WTC11 (cell line): ENCODE measurements at regions not wholly inside any gene's neighbourhood (a gene's known extent, or its start where the extent isn't known, plus 50 kb on each side); places are given as distances from the start of the nearest gene placed in this dataset.

Experiments used
- ATAC-seq: fragments of 200-7000 bp; cut with Tn5 transposase; 2 replicates; pipeline ENCODE4 v1.10.0; 2021; ENCODE audit warnings: mild to moderate bottlenecking, moderate library complexity
- CTCF ChIA-PET: fragments of 300-600 bp; sonication (Branson Sonifier 250); formaldehyde crosslinking; loops from one replicate; lab custom pipeline; 2021; ENCODE audit warnings: antibody characterized with exemption; lab: Charles Lee
- POLR2A ChIA-PET: fragments of 350-600 bp; sonication (Branson Sonifier 250); formaldehyde crosslinking; loops from one replicate; lab custom pipeline; 2021; ENCODE audit warnings: antibody characterized with exemption; lab: Charles Lee
- DNase-seq: peaks from one replicate; pipeline ENCODE4 v3.0.0; 2021; ENCODE audit warnings: low spot score
- H3K27ac Mint-ChIP-seq: 2 replicates; pipeline ENCODE4 v1.8.0; 2021; ENCODE audit warnings: mixed read lengths
- H3K27me3 Mint-ChIP-seq: 2 replicates; pipeline ENCODE4 v1.8.0; 2021; ENCODE audit warnings: low read depth, mild to moderate bottlenecking, moderate library complexity, mixed read lengths
- H3K36me3 Mint-ChIP-seq: 2 replicates; pipeline ENCODE4 v1.8.0; 2021; ENCODE audit warnings: mixed read lengths
- H3K4me1 Mint-ChIP-seq: 2 replicates; pipeline ENCODE4 v1.8.0; 2022; ENCODE audit warnings: mixed read lengths
- H3K4me3 Mint-ChIP-seq: 2 replicates; pipeline ENCODE4 v1.8.0; 2021; ENCODE audit warnings: mild to moderate bottlenecking, moderate library complexity, mixed read lengths
- H3K9me3 Mint-ChIP-seq: 2 replicates; pipeline ENCODE4 v1.8.0; 2021; ENCODE audit warnings: mixed read lengths
- ETV6 ChIP-seq: sonication (generic); formaldehyde crosslinking; IDR thresholded peaks from 2 replicates; pipeline ENCODE4 v1.8.1; 2022; ENCODE audit warnings: mild to moderate bottlenecking, missing genetic modification reagents
- KAT7 ChIP-seq: sonication (generic); formaldehyde crosslinking; IDR thresholded peaks from 2 replicates; pipeline ENCODE4 v1.8.1; 2023; ENCODE audit warnings: missing genetic modification reagents, mild to moderate bottlenecking, borderline replicate concordance
- MXD4 ChIP-seq: fragments of 250-450 bp; sonication (Bioruptor Pico); IDR thresholded peaks from 2 replicates; pipeline ENCODE4 v1.8.0; 2021; ENCODE audit warnings: mild to moderate bottlenecking, moderate library complexity, borderline replicate concordance
- NFE2L1 ChIP-seq: sonication (generic); formaldehyde crosslinking; IDR thresholded peaks from 2 replicates; pipeline ENCODE4 v1.8.1; 2023; ENCODE audit warnings: missing genetic modification reagents
- PRRX2 ChIP-seq: fragments of 250-450 bp; sonication (Bioruptor Pico); IDR thresholded peaks from 2 replicates; pipeline ENCODE4 v1.8.0; 2021; ENCODE audit warnings: mild to moderate bottlenecking
- TEAD1 ChIP-seq: sonication (generic); formaldehyde crosslinking; IDR thresholded peaks from 2 replicates; pipeline ENCODE4 v1.8.0; 2022; ENCODE audit warnings: mild to moderate bottlenecking, missing genetic modification reagents
- ZNF232 ChIP-seq: sonication (generic); formaldehyde crosslinking; IDR thresholded peaks from 2 replicates; pipeline ENCODE4 v1.8.0; 2022; ENCODE audit warnings: mild to moderate bottlenecking, missing genetic modification reagents
- ZNF317 ChIP-seq: sonication (generic); formaldehyde crosslinking; IDR thresholded peaks from 2 replicates; pipeline ENCODE4 v1.8.1; 2023; ENCODE audit warnings: low read depth, mild to moderate bottlenecking, moderate library complexity, missing genetic modification reagents, borderline replicate concordance
- TF ChIP-seq, protein P1 (sequence below): sonication (generic); formaldehyde crosslinking; IDR thresholded peaks from 2 replicates; pipeline ENCODE4 v1.8.1; 2023; ENCODE audit warnings: mild to moderate bottlenecking, moderate library complexity, missing genetic modification reagents
- TF ChIP-seq, protein P2 (sequence below): sonication (generic); formaldehyde crosslinking; IDR thresholded peaks from 2 replicates; pipeline ENCODE4 v1.8.0; 2023; ENCODE audit warnings: missing genetic modification reagents, mild to moderate bottlenecking, borderline replicate concordance
- TF ChIP-seq, protein P3 (sequence below): sonication (generic); formaldehyde crosslinking; IDR thresholded peaks from 2 replicates; pipeline ENCODE4 v1.8.1; 2023; ENCODE audit warnings: mild to moderate bottlenecking, missing genetic modification reagents, moderate library complexity
- TF ChIP-seq, protein P4 (sequence below): sonication (generic); formaldehyde crosslinking; IDR thresholded peaks from 2 replicates; pipeline ENCODE4 v1.8.1; 2022; ENCODE audit warnings: mild to moderate bottlenecking, moderate library complexity, missing genetic modification reagents
- TF ChIP-seq, protein P5 (sequence below): sonication (generic); formaldehyde crosslinking; IDR thresholded peaks from 2 replicates; pipeline ENCODE4 v1.8.1; 2023; ENCODE audit warnings: mild to moderate bottlenecking, missing genetic modification reagents, moderate library complexity
- TF ChIP-seq, protein P6 (sequence below): sonication (generic); formaldehyde crosslinking; IDR thresholded peaks from 2 replicates; pipeline ENCODE4 v1.8.1; 2022; ENCODE audit warnings: missing genetic modification reagents, borderline replicate concordance
- TF ChIP-seq, protein P7 (sequence below): fragments of 250-450 bp; sonication (Bioruptor Pico); IDR thresholded peaks from 2 replicates; pipeline ENCODE4 v1.8.0; 2021; ENCODE audit warnings: mild to moderate bottlenecking
- TF ChIP-seq, protein P8 (sequence below): sonication (generic); formaldehyde crosslinking; IDR thresholded peaks from 2 replicates; pipeline ENCODE4 v1.8.1; 2023; ENCODE audit warnings: mild to moderate bottlenecking, missing genetic modification reagents

DNA sequence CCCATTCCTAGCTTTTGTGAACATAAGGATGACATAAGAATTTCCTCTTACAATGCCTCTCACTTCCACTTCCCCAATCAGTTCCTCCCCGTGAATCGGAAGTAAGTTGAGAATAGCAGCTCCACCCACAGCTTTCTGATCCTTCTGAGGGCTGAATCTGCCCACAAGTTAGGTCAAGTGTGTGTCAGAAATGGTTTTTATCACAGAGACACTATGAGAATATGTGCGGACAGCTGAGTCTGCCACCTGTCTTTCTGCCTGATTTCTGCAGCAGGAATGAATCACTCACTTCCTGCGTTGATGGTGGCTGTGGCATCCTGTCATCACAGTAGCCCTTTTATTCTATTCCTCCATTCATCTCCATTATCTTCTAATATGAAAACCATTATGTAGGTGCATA, 70.2 kb downstream of the RIN2 start (continued):
- TF ChIP-seq, protein P1, sequence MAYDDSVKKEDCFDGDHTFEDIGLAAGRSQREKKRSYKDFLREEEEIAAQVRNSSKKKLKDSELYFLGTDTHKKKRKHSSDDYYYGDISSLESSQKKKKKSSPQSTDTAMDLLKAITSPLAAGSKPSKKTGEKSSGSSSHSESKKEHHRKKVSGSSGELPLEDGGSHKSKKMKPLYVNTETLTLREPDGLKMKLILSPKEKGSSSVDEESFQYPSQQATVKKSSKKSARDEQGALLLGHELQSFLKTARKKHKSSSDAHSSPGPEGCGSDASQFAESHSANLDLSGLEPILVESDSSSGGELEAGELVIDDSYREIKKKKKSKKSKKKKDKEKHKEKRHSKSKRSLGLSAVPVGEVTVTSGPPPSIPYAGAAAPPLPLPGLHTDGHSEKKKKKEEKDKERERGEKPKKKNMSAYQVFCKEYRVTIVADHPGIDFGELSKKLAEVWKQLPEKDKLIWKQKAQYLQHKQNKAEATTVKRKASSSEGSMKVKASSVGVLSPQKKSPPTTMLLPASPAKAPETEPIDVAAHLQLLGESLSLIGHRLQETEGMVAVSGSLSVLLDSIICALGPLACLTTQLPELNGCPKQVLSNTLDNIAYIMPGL (CRISPR knock-in tag), result no peak
- TF ChIP-seq ZNF317 (no peak), MXD4 (CRISPR knock-in tag) (no peak), PRRX2 (CRISPR knock-in tag) (no peak)
- TF ChIP-seq, protein P2, sequence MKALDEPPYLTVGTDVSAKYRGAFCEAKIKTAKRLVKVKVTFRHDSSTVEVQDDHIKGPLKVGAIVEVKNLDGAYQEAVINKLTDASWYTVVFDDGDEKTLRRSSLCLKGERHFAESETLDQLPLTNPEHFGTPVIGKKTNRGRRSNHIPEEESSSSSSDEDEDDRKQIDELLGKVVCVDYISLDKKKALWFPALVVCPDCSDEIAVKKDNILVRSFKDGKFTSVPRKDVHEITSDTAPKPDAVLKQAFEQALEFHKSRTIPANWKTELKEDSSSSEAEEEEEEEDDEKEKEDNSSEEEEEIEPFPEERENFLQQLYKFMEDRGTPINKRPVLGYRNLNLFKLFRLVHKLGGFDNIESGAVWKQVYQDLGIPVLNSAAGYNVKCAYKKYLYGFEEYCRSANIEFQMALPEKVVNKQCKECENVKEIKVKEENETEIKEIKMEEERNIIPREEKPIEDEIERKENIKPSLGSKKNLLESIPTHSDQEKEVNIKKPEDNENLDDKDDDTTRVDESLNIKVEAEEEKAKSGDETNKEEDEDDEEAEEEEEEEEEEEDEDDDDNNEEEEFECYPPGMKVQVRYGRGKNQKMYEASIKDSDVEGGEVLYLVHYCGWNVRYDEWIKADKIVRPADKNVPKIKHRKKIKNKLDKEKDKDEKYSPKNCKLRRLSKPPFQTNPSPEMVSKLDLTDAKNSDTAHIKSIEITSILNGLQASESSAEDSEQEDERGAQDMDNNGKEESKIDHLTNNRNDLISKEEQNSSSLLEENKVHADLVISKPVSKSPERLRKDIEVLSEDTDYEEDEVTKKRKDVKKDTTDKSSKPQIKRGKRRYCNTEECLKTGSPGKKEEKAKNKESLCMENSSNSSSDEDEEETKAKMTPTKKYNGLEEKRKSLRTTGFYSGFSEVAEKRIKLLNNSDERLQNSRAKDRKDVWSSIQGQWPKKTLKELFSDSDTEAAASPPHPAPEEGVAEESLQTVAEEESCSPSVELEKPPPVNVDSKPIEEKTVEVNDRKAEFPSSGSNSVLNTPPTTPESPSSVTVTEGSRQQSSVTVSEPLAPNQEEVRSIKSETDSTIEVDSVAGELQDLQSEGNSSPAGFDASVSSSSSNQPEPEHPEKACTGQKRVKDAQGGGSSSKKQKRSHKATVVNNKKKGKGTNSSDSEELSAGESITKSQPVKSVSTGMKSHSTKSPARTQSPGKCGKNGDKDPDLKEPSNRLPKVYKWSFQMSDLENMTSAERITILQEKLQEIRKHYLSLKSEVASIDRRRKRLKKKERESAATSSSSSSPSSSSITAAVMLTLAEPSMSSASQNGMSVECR, result no peak

DNA sequence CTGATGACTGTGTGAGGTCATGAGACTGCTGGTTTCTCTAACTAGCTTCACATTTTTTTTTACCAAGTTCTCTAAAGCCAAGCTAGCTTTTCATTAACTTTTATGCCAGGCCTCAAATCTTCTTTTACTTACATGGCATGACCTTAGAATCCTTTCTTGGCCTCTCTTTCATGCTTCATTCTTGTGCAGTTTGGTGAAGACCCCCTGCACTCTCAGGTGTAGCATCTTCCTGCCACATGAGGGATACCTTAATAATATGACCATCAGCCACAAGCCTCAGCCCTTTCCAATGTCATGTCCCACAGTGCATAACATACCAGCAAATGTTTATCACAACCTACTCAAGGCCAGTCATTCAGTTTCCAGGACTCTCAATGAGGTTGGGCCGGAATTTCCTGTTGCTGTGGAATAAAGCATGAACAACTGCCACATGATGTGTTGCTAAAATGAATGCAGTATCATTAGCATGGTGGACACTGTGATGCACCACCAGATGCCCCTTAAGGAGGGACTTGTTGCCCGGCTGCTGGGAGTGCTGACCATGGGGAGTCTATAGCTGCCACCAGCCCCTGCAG, 72.2 kb downstream of the RIN2 start:
- TF ChIP-seq NFE2L1 (CRISPR knock-in tag), result no peak
- H3K27ac Mint-ChIP-seq, result no peak overlapping the region
- no peak for DNase-seq
- ChIA-PET CTCF (no interaction called here), POLR2A (no interaction called here)
- no peaks in the 10 kb centered on the region; the same call in 1 of the 2 replicates for H3K9me3 Mint-ChIP-seq
- ATAC-seq, result no peak
- H3K36me3 Mint-ChIP-seq, result no peaks in the 10 kb centered on the region
- no peaks in the 10 kb centered on the region for H3K27me3 Mint-ChIP-seq
- peaks cover 9% of the 10 kb centered on the region for H3K4me1 Mint-ChIP-seq
- H3K4me3 Mint-ChIP-seq, result no peak overlapping the region

DNA sequence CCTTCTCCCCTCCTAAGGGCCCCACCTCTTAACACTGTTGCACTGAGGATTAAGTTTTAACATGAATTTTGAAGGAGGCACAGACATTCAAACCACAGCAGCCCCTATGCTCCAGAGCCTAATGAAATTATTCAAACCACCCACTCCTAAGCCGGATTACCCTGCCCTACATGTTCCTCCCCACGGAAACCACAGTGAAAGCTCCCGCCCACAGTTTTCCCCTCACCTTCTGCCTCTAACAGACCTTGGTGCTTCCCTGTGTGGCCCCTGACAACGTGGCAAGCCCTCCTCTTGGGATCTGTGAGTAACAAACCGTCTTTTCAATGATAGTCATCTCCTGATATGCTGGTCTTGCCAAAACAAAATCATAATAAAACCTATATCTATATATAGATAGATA, 74.8 kb downstream of the RIN2 start:
- no peak overlapping the region for H3K27ac Mint-ChIP-seq
- CTCF ChIA-PET, result no interaction called here

More for the DNA sequence above, 74.8 kb downstream of the RIN2 start:
- H3K4me1 Mint-ChIP-seq, result peaks cover 17% of the 10 kb centered on the region
- no peak overlapping the region for H3K4me3 Mint-ChIP-seq
- H3K27me3 Mint-ChIP-seq, result no peaks in the 10 kb centered on the region
- H3K36me3 Mint-ChIP-seq, result no peaks in the 10 kb centered on the region
- ATAC-seq (no peak), DNase-seq (no peak)
- TF ChIP-seq, protein P3, sequence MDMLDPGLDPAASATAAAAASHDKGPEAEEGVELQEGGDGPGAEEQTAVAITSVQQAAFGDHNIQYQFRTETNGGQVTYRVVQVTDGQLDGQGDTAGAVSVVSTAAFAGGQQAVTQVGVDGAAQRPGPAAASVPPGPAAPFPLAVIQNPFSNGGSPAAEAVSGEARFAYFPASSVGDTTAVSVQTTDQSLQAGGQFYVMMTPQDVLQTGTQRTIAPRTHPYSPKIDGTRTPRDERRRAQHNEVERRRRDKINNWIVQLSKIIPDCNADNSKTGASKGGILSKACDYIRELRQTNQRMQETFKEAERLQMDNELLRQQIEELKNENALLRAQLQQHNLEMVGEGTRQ (CRISPR knock-in tag), result no peak
- TF ChIP-seq, protein P4, sequence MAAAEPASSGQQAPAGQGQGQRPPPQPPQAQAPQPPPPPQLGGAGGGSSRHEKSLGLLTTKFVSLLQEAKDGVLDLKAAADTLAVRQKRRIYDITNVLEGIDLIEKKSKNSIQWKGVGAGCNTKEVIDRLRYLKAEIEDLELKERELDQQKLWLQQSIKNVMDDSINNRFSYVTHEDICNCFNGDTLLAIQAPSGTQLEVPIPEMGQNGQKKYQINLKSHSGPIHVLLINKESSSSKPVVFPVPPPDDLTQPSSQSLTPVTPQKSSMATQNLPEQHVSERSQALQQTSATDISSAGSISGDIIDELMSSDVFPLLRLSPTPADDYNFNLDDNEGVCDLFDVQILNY (CRISPR knock-in tag), result no peak
- TF ChIP-seq, protein P5, sequence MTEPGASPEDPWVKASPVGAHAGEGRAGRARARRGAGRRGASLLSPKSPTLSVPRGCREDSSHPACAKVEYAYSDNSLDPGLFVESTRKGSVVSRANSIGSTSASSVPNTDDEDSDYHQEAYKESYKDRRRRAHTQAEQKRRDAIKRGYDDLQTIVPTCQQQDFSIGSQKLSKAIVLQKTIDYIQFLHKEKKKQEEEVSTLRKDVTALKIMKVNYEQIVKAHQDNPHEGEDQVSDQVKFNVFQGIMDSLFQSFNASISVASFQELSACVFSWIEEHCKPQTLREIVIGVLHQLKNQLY (CRISPR knock-in tag), result no peak
- TF ChIP-seq TEAD1 (no peak), KAT7 (CRISPR knock-in tag) (no peak), ZNF232 (no peak), ETV6 (CRISPR knock-in tag) (no peak)
- TF ChIP-seq, protein P6, sequence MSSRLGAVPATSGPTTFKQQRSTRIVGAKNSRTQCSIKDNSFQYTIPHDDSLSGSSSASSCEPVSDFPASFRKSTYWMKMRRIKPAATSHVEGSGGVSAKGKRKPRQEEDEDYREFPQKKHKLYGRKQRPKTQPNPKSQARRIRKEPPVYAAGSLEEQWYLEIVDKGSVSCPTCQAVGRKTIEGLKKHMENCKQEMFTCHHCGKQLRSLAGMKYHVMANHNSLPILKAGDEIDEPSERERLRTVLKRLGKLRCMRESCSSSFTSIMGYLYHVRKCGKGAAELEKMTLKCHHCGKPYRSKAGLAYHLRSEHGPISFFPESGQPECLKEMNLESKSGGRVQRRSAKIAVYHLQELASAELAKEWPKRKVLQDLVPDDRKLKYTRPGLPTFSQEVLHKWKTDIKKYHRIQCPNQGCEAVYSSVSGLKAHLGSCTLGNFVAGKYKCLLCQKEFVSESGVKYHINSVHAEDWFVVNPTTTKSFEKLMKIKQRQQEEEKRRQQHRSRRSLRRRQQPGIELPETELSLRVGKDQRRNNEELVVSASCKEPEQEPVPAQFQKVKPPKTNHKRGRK (CRISPR knock-in tag), result no peak
- TF ChIP-seq, protein P7, sequence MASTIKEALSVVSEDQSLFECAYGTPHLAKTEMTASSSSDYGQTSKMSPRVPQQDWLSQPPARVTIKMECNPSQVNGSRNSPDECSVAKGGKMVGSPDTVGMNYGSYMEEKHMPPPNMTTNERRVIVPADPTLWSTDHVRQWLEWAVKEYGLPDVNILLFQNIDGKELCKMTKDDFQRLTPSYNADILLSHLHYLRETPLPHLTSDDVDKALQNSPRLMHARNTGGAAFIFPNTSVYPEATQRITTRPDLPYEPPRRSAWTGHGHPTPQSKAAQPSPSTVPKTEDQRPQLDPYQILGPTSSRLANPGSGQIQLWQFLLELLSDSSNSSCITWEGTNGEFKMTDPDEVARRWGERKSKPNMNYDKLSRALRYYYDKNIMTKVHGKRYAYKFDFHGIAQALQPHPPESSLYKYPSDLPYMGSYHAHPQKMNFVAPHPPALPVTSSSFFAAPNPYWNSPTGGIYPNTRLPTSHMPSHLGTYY (CRISPR knock-in tag), result no peak
- TF ChIP-seq, protein P8, sequence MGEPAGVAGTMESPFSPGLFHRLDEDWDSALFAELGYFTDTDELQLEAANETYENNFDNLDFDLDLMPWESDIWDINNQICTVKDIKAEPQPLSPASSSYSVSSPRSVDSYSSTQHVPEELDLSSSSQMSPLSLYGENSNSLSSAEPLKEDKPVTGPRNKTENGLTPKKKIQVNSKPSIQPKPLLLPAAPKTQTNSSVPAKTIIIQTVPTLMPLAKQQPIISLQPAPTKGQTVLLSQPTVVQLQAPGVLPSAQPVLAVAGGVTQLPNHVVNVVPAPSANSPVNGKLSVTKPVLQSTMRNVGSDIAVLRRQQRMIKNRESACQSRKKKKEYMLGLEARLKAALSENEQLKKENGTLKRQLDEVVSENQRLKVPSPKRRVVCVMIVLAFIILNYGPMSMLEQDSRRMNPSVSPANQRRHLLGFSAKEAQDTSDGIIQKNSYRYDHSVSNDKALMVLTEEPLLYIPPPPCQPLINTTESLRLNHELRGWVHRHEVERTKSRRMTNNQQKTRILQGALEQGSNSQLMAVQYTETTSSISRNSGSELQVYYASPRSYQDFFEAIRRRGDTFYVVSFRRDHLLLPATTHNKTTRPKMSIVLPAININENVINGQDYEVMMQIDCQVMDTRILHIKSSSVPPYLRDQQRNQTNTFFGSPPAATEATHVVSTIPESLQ (CRISPR knock-in tag), result no peak
- POLR2A ChIA-PET, result no interaction called here
- H3K9me3 Mint-ChIP-seq, result no peaks in the 10 kb centered on the region; the same call in 1 of the 2 replicates
